Rectal smooth muscle tissue (tissue), 1 donor: ENCODE measurements at regions not wholly inside any gene's neighbourhood (a gene's known extent, or its start where the extent isn't known, plus 50 kb on each side); places are given as distances from the start of the nearest gene placed in this dataset.

Experiments
- H3K27ac ChIP-seq: one replicate; pipeline ENCODE4 v1.7.0; 2013; ENCODE audit warnings: low read depth, low read length, inconsistent platforms
- H3K27me3 ChIP-seq: one replicate; pipeline ENCODE4 v1.7.0; 2013; ENCODE audit warnings: low read length; ENCODE audit not compliant: control insufficient read depth, insufficient read depth
- H3K36me3 ChIP-seq: one replicate; pipeline ENCODE4 v1.7.0; 2013; ENCODE audit warnings: low read length; ENCODE audit not compliant: control insufficient read depth, insufficient read depth
- H3K4me1 ChIP-seq: one replicate; pipeline ENCODE4 v1.7.0; 2013; ENCODE audit warnings: low read length; ENCODE audit not compliant: control insufficient read depth, insufficient read depth
- H3K4me3 ChIP-seq: one replicate; pipeline ENCODE4 v1.7.0; 2013; ENCODE audit warnings: low read length
- H3K9ac ChIP-seq: one replicate; pipeline ENCODE4 v1.7.0; 2013; ENCODE audit warnings: low read length

- H3K36me3 ChIP-seq: no peaks in the 10 kb centered on the region
- no peaks in the 10 kb centered on the region for H3K4me1 ChIP-seq
- H3K9ac ChIP-seq: no peak overlapping the region
- no peak overlapping the region for H3K4me3 ChIP-seq
- H3K27ac ChIP-seq: no peak overlapping the region
- H3K27me3 ChIP-seq: no peaks in the 10 kb centered on the region
Observed at GRCh38 chr6:10122164-10122563, 292.7 kb downstream of the TFAP2A start.

- Histone ChIP-seq H3K36me3 (no peaks in the 10 kb centered on the region), H3K4me1 (no peaks in the 10 kb centered on the region), H3K27ac (no peak overlapping the region), H3K9ac (no peak overlapping the region), H3K27me3 (no peaks in the 10 kb centered on the region), H3K4me3 (no peak overlapping the region)
Observed at GRCh38 chr6:10112871-10113549, 301.9 kb downstream of the TFAP2A start.

- Histone ChIP-seq H3K36me3 (no peaks in the 10 kb centered on the region), H3K9ac (no peak overlapping the region), H3K27me3 (no peaks in the 10 kb centered on the region), H3K4me1 (no peaks in the 10 kb centered on the region), H3K4me3 (no peak overlapping the region), H3K27ac (no peak overlapping the region)
Observed at GRCh38 chr6:10111975-10112374, 302.9 kb downstream of the TFAP2A start.

- H3K36me3 ChIP-seq: no peaks in the 10 kb centered on the region
- no peak overlapping the region for H3K9ac ChIP-seq
- no peaks in the 10 kb centered on the region for H3K27me3 ChIP-seq
Observed at GRCh38 chr6:10101551-10102252, 313.2 kb downstream of the TFAP2A start.

DNA sequence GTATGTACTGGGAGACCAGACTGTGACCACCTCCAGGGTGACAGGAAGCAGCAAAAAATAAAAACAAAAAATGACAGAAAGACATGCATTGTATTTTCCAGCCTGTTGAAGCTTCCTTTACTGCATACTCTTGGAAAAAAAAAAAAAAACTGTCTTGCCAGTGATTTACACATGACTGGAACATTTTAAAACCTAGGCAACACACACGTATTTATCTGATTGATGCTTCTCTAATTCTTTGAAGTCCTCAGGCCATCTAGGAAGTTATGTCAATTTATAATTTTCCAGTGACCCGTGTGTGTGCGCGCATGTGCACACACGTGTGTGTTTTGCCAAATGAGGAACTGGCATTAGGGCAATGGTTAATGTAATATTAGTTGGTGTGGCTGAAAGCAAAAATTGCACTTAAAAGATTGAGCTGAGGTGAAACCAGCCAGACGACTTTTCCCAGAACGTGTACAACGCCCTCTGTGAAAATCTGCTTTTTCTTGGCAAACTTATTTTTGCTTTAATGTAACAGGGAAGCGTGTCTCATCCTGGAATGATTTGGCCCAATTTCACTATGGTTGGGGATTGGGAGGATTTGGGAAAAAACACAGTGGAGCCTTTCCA is 315.2 kb downstream of the TFAP2A start:
- Histone ChIP-seq H3K27ac (no peak overlapping the region), H3K4me3 (no peak overlapping the region), H3K4me1 (no peaks in the 10 kb centered on the region)

More at GRCh38 chr6:10101551-10102252, 313.2 kb downstream of the TFAP2A start:
- no peak overlapping the region for H3K27ac ChIP-seq
- no peaks in the 10 kb centered on the region for H3K4me1 ChIP-seq
- no peak overlapping the region for H3K4me3 ChIP-seq

DNA sequence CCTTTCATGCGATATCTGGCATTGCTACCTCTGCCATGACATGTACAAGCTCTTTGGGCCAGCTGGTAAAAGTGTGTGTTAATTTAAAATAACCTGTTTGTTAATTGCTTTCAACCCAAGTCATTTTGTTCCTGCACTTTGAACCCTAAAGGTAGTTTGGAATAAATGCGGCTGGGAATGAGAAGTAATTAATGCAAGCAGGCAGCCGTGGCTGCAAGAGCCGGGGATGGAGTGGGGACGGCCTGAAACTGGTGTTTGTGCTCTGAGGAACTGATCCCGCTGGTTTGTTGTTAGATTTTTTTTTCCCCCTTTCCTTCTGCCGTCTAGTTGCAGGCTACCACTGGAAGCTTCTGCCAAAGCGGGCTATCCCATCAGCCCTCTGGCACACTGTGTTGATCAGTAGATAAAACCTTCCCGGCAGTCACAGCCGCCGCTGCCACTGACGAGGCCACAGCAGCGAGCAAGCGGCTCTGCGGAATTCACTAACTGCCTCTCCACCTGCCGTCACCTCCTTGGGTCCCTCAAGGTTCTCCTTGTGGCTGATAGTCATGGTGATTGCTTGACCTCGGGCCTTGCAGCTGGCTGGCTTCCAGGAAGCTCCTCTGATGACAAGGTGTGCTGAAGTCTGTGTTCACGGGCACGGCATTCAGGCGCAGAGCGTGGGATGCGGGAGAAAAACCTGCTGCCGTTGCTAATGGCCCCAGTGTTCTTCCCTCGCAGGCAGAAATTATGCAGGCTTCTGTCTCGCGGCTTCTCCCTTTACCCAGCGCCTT is 315.9 kb downstream of the TFAP2A start:
- H3K27me3 ChIP-seq: no peaks in the 10 kb centered on the region
- H3K36me3 ChIP-seq: no peaks in the 10 kb centered on the region
- H3K4me3 ChIP-seq: no peak overlapping the region
- no peak overlapping the region for H3K9ac ChIP-seq
- no peak overlapping the region for H3K27ac ChIP-seq
- no peaks in the 10 kb centered on the region for H3K4me1 ChIP-seq

More for the DNA sequence above, 315.2 kb downstream of the TFAP2A start:
- H3K36me3 ChIP-seq: no peaks in the 10 kb centered on the region
- H3K27me3 ChIP-seq: no peaks in the 10 kb centered on the region
- H3K9ac ChIP-seq: no peak overlapping the region

DNA sequence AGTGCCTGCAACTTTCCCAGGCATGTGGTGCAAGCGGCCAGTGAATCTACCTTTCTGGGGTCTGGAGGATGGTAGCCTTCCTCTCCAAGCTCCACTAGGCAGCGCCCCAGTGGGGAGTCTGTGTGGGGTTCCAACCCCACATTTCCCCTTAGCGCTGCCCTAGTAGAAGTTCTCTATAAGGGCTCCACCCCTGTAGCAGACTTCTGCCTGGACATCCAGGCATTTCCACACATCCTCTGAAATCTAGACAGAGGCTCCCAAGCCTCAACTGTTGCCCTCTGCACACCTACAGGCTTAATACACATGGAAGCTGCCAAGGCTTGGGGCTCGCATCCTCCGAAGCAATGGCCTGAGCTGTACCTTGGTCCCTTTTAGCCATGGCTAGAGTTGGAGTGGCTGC is 321.6 kb downstream of the TFAP2A start:
- Histone ChIP-seq H3K27me3 (no peaks in the 10 kb centered on the region), H3K4me3 (no peak overlapping the region), H3K9ac (no peak overlapping the region), H3K27ac (no peak overlapping the region), H3K36me3 (no peaks in the 10 kb centered on the region), H3K4me1 (no peaks in the 10 kb centered on the region)

- Histone ChIP-seq H3K4me1 (no peaks in the 10 kb centered on the region), H3K36me3 (no peaks in the 10 kb centered on the region), H3K27ac (no peak overlapping the region), H3K9ac (no peak overlapping the region), H3K27me3 (no peaks in the 10 kb centered on the region), H3K4me3 (no peak overlapping the region)
Observed at GRCh38 chr6:10084111-10084986, 330.5 kb downstream of the TFAP2A start.

DNA sequence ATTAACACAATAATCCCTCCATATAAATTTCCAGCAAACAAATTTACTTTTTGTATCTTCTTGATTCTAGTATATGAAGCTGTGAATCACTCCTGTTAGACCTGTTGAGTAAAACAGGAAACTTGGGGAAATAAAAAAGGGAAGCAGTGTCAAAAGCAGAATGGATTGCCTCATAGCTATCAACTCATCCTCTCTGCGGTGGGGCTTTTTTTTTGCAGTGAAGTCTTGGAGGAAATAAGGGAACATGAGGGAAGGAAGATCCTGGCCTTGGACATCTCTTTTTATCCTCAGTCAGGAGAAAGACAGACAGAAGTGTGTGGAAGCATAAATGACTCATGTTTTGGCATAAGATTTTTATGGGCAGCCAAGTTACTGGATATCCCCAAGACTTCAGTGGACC is 332.5 kb downstream of the TFAP2A start:
- no peaks in the 10 kb centered on the region for H3K27me3 ChIP-seq
- H3K4me1 ChIP-seq: no peaks in the 10 kb centered on the region
- no peak overlapping the region for H3K27ac ChIP-seq
- no peak overlapping the region for H3K9ac ChIP-seq
- no peaks in the 10 kb centered on the region for H3K36me3 ChIP-seq
- no peak overlapping the region for H3K4me3 ChIP-seq

DNA sequence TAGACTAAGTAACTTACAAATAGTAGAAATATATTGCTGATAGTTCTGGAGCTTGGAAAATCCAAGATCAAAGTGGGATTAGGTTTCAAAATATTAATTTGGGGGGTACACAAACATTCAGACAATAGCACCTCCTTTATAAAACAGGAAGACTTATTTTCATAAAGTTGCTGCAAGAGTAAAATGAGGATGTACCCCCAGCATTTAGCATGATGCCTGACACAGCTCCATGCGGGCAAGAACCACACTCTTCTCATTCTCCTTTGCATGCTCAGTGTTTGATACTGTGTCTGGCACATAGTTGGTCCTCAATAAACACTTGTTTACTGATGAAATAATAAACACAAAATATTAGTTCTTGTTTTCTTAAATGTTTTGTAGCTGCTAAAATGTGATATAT is 332.9 kb downstream of the TFAP2A start:
- no peaks in the 10 kb centered on the region for H3K36me3 ChIP-seq
- H3K9ac ChIP-seq: no peak overlapping the region
- no peak overlapping the region for H3K4me3 ChIP-seq
- no peaks in the 10 kb centered on the region for H3K4me1 ChIP-seq
- no peak overlapping the region for H3K27ac ChIP-seq
- no peaks in the 10 kb centered on the region for H3K27me3 ChIP-seq

DNA sequence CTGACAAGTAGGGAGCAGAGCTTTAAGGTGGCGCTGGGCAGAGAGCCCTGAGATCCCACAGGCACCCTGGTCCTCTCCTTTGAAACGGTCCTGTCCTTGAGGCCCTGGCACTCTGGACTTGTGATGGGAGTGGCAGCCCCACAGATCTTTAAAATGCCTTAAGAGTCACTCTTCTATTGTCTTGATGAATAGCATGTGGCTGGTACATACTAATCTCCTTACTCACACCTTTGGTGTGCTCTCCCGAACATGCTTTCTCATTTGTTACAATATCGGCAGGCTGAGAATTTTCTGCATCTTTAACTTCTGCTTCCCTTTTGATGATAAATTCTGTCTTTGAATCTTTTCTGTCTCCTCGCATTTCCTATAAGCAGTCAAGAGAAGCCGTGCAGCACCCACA is 333.8 kb downstream of the TFAP2A start:
- Histone ChIP-seq H3K27me3 (no peaks in the 10 kb centered on the region), H3K4me1 (no peaks in the 10 kb centered on the region), H3K9ac (no peak overlapping the region), H3K4me3 (no peak overlapping the region), H3K27ac (no peak overlapping the region), H3K36me3 (no peaks in the 10 kb centered on the region)
